Breast epithelium (tissue), 3 donors: ENCODE measurements at regions not wholly inside any gene's neighbourhood (a gene's known extent, or its start where the extent isn't known, plus 50 kb on each side); places are given as distances from the start of the nearest gene placed in this dataset.

Source experiments
- POLR2A ChIP-seq: fragments of 450-650 bp; IDR thresholded peaks from one replicate; pipeline ENCODE4 v1.6.1; 2016; ENCODE audit warnings: antibody characterized with exemption, mild to moderate bottlenecking, moderate library complexity
- POLR2AphosphoS5 ChIP-seq, 3 donors: sonication (generic); formaldehyde crosslinking; IDR thresholded peaks; one replicate each; pipeline ENCODE4 v1.6.1; 2017; ENCODE audit warnings: antibody characterized with exemption in 3 of 3

DNA sequence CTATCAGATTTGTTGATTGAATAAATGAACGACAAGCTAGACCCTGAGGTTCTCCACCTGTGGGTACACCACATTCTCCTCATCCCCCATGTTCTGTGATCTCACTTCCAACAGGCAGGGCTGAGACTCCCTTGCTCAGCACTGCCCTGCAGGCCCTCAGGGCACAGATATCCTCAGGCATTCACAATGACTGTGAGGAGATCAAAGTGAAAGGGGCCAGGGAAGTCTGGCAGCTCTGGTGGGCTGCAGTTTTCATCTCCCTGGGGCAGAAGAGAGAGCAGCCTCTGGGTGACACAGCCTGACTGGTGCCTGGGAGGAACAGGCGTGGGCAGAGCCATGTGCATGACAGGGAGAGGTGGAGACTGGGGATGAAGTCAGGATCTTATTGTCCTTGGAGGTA lies 142.4 kb upstream of the C9orf72 start:
- no peak for TF ChIP-seq POLR2A
- no peak for TF ChIP-seq POLR2AphosphoS5 (IDR thresholded peaks at IDR 0.05)
